Epithelial cell of esophagus (primary cell): ENCODE measurements at regions not wholly inside any gene's neighbourhood (a gene's known extent, or its start where the extent isn't known, plus 50 kb on each side); places are given as distances from the start of the nearest gene placed in this dataset.

Experiments
- DNase-seq: peaks from one replicate; pipeline ENCODE4 v3.0.0; 2010; ENCODE audit warnings: low read depth
- H3K4me3 ChIP-seq: 2 replicates; pipeline ENCODE4 v1.5.1; 2011; ENCODE audit warnings: mild to moderate bottlenecking, low read length, control low read depth
- TF ChIP-seq, protein P1 (sequence below): IDR thresholded peaks from 2 replicates; pipeline ENCODE4 v1.5.1; 2011; ENCODE audit warnings: low read depth, mild to moderate bottlenecking, low read length, control low read depth, inconsistent platforms; ENCODE audit not compliant: insufficient read depth; ENCODE audit errors: missing control alignments

DNA sequence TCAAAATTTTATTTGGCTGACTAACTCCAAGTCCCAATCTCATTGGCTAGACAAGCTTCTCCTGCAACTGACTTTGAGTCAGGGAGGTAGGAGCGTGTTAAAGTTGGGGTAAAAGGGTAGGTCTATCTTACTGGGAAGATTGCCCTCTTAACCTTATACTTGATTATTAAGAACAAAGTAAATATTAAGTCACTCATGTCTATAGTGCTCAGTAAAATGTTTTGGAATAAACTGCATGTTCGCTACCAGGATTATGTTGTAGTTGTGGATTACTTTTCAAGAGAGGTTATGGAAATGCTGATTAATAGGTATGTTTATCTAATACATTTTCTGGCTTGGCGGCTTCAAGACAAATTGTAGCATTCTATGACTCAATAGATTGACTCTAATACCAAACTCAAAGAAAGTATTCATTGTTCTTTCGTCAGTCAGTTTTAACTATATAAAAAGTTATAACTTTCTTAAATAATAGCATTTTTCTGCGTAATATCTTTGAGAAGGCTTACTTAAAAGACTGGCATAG, 539.1 kb downstream of the PSAT1 start:
- no peak overlapping the region for H3K4me3 ChIP-seq
- TF ChIP-seq, protein P1, sequence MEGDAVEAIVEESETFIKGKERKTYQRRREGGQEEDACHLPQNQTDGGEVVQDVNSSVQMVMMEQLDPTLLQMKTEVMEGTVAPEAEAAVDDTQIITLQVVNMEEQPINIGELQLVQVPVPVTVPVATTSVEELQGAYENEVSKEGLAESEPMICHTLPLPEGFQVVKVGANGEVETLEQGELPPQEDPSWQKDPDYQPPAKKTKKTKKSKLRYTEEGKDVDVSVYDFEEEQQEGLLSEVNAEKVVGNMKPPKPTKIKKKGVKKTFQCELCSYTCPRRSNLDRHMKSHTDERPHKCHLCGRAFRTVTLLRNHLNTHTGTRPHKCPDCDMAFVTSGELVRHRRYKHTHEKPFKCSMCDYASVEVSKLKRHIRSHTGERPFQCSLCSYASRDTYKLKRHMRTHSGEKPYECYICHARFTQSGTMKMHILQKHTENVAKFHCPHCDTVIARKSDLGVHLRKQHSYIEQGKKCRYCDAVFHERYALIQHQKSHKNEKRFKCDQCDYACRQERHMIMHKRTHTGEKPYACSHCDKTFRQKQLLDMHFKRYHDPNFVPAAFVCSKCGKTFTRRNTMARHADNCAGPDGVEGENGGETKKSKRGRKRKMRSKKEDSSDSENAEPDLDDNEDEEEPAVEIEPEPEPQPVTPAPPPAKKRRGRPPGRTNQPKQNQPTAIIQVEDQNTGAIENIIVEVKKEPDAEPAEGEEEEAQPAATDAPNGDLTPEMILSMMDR, result no peak
- no peak for DNase-seq

DNA sequence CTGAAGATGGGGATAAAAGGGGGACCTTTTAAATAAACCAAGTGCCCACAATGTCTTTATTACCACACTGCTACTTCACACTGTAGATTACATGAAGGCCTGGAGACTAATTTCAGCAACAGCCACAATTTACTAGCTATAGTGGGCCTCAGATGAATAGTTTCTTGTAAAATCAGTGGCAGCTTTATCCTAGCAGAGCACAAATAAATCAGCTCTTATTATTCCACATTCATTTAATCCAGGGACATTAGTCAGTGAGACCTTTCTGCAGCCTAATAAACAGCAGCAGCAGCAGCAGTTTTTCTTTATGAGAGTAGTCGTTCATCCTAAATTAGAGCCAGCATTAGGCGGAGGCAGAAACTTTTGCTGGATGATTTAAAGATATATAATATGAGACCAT, 542.3 kb downstream of the PSAT1 start:
- DNase-seq, result no peak
- no peak overlapping the region for H3K4me3 ChIP-seq
- TF ChIP-seq, protein P1, result no peak

DNA sequence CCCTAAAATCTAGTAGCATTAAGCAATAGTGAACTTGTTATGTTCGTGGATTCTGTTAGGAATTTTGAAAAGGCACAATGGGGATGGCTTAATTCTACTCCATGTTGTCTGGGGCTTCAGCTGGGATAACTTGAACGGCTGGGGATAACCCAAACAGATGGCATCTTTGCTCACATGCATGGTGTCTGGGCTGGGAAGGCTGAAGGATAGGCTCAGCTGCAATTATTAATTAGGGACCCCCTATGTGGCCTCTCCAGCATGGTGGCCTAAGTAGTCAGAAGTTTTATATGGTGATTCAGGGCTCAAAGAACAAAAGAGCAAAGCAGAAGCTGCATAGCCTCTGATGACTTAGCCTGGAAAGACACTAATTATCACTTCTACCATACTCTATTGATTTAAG, 551.1 kb downstream of the PSAT1 start:
- no peak for DNase-seq
- H3K4me3 ChIP-seq, result no peak overlapping the region
- TF ChIP-seq, protein P1, result no peak

DNA sequence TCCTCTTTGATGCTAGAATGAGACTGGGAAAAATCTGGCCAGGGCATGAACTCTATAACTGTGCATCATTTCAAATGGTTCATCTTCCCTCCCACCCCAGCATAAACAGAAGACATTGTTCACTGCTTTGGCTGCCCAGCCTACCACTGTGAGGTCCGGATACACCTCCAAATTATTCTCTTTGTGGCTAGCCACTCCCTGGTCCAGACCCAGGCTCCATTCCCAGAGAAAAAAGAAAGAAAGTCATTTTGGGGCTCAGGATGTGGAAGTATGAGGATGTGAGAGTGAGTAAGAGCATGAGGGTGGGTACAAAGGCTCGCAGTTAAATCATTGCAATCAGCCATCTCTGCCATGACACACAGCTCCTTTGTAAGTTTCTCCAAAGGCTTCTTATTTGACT, 559.2 kb downstream of the PSAT1 start:
- H3K4me3 ChIP-seq, result no peak overlapping the region
- no peak for DNase-seq
- TF ChIP-seq, protein P1, result no peak

DNA sequence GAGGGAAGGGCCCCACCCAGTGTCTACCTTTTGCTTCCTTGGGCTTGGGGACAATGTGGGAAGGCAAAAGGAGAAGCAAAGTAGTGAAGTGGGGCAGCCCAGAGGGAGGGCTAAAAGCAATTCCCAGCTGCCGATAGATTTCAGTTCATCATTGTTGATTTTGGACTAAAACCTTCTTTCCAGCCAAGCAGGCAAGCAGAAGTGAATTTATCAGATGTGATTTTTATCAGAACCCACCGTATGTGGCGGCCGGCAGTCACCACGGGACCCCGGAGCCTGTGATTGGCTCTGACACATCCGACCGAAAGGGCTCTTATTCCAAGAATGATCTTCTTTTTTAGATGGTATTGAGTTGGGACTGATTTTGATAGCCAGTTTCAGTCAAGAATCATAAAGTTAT, 559.9 kb downstream of the PSAT1 start:
- no peak for DNase-seq
- TF ChIP-seq, protein P1, result no peak
- no peak overlapping the region for H3K4me3 ChIP-seq

DNA sequence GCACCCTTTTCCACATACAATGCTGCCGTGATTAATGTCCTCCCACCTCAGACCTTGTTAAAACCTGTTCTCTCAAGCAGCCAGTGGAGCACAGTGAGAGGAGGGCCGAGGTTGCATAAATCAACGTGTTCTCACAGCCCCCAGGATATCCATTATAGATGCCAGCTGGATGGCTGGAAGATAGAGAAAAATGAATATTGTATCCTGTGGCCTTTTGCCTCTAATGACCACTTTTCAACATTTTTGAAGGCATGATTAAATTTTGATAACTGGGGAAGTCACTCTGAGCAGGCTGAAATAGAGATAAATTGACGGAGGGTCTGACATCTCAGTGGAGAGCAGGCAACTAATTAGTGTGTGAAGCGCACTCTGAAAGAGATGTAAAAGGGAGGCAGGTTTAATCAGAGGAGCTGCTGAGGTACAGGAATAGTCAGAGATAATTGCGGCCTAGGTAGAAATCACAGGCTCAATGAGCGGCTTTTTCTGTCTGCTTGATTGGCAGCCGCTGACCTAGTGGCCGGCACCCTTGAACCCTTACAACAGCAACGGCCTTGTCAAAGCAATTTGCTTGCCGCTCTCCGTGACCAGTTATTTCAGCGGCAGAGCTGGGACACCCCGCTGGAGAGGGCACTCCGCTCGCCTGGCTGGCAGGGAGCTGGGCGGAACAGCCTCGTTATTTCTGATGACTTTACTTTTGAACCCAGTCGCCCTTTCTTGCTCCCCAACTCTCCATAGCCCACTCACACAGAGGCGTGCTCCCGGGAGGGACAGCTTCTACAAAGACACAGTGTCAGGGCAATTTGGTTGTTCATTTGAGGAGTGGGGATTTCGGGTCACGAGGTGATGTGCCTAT, 560.7 kb downstream of the PSAT1 start:
- DNase-seq, result peak; percentile 57
- H3K4me3 ChIP-seq, result no peak overlapping the region
- TF ChIP-seq, protein P1, result no peak

DNA sequence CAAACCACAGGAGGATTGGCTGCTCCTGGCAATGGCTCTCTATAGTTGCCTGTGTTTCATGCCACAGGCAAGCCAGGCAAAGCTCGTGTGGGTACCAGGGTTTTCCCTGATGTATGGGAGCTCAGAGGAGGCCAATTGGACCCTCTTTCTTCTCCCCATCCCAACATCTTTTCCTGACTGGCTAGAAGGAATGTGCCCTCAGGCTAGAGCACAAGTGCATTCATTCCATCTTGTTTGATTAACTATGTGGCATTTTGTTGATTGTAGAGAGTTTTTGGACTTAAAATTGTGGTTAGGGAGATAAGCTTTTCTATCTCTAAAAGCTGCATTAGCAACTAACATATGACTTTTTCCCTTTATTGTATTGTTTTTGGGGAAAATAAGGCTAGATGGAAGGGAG, 561.3 kb downstream of the PSAT1 start:
- no peak overlapping the region for H3K4me3 ChIP-seq
- DNase-seq, result no peak
- TF ChIP-seq, protein P1, result no peak
